DND-41 (cell line): ENCODE measurements at regions not wholly inside any gene's neighbourhood (a gene's known extent, or its start where the extent isn't known, plus 50 kb on each side); places are given as distances from the start of the nearest gene placed in this dataset.

Experiments
- ATAC-seq: fragments of 200-7000 bp; cut with Tn5 transposase; 3 replicates; pipeline ENCODE4 v1.9.1; 2021; ENCODE audit warnings: low read depth; ENCODE audit not compliant: insufficient read depth
- DNase-seq: peaks from one replicate; pipeline ENCODE4 v3.0.0-alpha.2; 2020
- H2AFZ ChIP-seq: 2 replicates; pipeline ENCODE4 v1.6.0; 2012; ENCODE audit warnings: low read depth, low read length
- H3K27ac ChIP-seq: 2 replicates; pipeline ENCODE4 v1.5.1; 2012; ENCODE audit warnings: low read length, inconsistent platforms
- H3K27me3 ChIP-seq: fragments of 200-600 bp; sonication (generic); 2 replicates; pipeline ENCODE4 v1.6.0; 2012; ENCODE audit warnings: low read length, mild to moderate bottlenecking, inconsistent platforms; ENCODE audit not compliant: insufficient read depth, poor library complexity
- H3K36me3 ChIP-seq: 2 replicates; pipeline ENCODE4 v1.5.1; 2012; ENCODE audit warnings: low read length, inconsistent platforms; ENCODE audit not compliant: insufficient read depth
- H3K4me1 ChIP-seq: 2 replicates; pipeline ENCODE4 v1.5.1; 2012; ENCODE audit warnings: mild to moderate bottlenecking, low read length; ENCODE audit not compliant: insufficient read depth
- H3K4me2 ChIP-seq: 2 replicates; pipeline ENCODE4 v1.6.0; 2012; ENCODE audit warnings: mild to moderate bottlenecking, moderate library complexity, low read length, inconsistent platforms; ENCODE audit not compliant: insufficient read depth
- H3K4me3 ChIP-seq, 2 experiments: fragments of 200-600 bp in 1 of 2; shearing (Covaris generic) in 1 of 2; 2 replicates each; pipeline ENCODE4 v1.5.1; 2012 to 2016; ENCODE audit warnings: inconsistent platforms in 2 of 2, low read length in 2 of 2, mild to moderate bottlenecking in 2 of 2, low read depth in 1 of 2, moderate library complexity in 1 of 2
- H3K79me2 ChIP-seq: 2 replicates; pipeline ENCODE4 v1.6.0; 2012; ENCODE audit warnings: low read length, inconsistent platforms; ENCODE audit not compliant: insufficient read depth
- H3K9ac ChIP-seq: 2 replicates; pipeline ENCODE4 v1.6.0; 2012; ENCODE audit warnings: low read depth, mild to moderate bottlenecking, inconsistent platforms, low read length, moderate library complexity
- H3K9me3 ChIP-seq: 2 replicates; pipeline ENCODE4 v1.5.1; 2012; ENCODE audit warnings: low read length, moderate library complexity, mild to moderate bottlenecking, inconsistent platforms; ENCODE audit not compliant: insufficient read depth, severe bottlenecking
- H4K20me1 ChIP-seq: 2 replicates; pipeline ENCODE4 v1.6.0; 2012; ENCODE audit warnings: low read length; ENCODE audit not compliant: insufficient read depth
- EZH2 ChIP-seq: IDR thresholded peaks from 3 replicates; pipeline ENCODE4 v1.6.1; 2012; ENCODE audit warnings: borderline replicate concordance, low read depth, mild to moderate bottlenecking, moderate library complexity, low read length, inconsistent platforms; ENCODE audit not compliant: severe bottlenecking
- TF ChIP-seq, protein P1 (sequence below): IDR thresholded peaks from 2 replicates; pipeline ENCODE4 v1.5.1; 2012; ENCODE audit warnings: borderline replicate concordance, low read length, moderate library complexity, mild to moderate bottlenecking; ENCODE audit not compliant: poor library complexity, severe bottlenecking; ENCODE audit errors: extremely low read depth

DNA sequence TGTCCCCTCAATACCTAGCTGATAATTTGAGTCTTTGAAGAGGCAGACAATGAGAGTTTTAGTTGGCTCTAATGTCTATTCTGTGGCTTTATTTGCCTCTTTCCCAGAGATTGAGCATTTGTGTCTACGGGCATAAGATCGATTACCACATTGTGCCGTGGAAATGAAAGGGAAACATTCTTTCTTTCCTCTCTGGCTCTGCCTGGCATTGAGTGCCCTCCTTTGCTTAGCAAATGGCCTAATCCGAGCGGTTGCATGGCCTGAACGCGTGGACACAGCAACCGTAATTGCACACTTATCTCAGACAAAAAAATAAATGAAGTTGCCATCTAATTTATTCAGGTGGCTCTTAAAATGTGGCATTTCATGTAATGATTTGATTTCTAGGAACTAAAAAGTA lies 247.9 kb downstream of the ADGRL2 start:
- no peak overlapping the region for H3K27ac ChIP-seq
- no peaks in the 10 kb centered on the region for H3K36me3 ChIP-seq
- TF ChIP-seq, protein P1, sequence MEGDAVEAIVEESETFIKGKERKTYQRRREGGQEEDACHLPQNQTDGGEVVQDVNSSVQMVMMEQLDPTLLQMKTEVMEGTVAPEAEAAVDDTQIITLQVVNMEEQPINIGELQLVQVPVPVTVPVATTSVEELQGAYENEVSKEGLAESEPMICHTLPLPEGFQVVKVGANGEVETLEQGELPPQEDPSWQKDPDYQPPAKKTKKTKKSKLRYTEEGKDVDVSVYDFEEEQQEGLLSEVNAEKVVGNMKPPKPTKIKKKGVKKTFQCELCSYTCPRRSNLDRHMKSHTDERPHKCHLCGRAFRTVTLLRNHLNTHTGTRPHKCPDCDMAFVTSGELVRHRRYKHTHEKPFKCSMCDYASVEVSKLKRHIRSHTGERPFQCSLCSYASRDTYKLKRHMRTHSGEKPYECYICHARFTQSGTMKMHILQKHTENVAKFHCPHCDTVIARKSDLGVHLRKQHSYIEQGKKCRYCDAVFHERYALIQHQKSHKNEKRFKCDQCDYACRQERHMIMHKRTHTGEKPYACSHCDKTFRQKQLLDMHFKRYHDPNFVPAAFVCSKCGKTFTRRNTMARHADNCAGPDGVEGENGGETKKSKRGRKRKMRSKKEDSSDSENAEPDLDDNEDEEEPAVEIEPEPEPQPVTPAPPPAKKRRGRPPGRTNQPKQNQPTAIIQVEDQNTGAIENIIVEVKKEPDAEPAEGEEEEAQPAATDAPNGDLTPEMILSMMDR, result no peak
- TF ChIP-seq EZH2, result no peak
- no peaks in the 10 kb centered on the region for H3K79me2 ChIP-seq
- H3K9me3 ChIP-seq, result no peaks in the 10 kb centered on the region
- H3K27me3 ChIP-seq, result no peaks in the 10 kb centered on the region
- DNase-seq (no peak), ATAC-seq (no peak)
- H3K4me2 ChIP-seq, result no peak overlapping the region
- no peak overlapping the region for H3K9ac ChIP-seq
- H4K20me1 ChIP-seq, result no peaks in the 10 kb centered on the region
- no peaks in the 10 kb centered on the region for H3K4me1 ChIP-seq
- no peak overlapping the region for H2AFZ ChIP-seq
- no peak overlapping the region for H3K4me3 ChIP-seq

DNA sequence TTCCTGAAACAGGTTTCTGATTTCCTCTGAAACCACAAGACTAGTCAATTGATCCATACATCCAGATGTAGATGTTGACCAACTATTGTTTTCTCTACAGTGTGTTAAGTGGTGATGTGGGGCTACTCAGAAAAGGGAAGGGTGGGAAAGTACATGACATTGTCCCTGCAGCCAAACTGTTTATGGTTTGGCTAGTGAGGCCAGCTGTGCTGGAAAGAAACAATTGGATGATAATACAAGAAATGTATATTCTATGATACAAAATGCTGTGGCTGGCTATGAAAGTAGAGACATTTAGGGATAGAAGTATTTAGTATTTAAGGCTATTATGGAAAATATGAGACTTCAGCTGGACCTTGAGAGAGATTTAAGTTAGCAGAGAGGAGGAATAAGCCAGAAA lies 244.5 kb downstream of the ADGRL2 start:
- ATAC-seq, result no peak
- Histone ChIP-seq H4K20me1 (no peaks in the 10 kb centered on the region), H3K27ac (no peak overlapping the region), H3K4me2 (no peak overlapping the region), H2AFZ (no peak overlapping the region), H3K79me2 (no peaks in the 10 kb centered on the region), H3K27me3 (no peaks in the 10 kb centered on the region), H3K4me3 (no peak overlapping the region), H3K9me3 (no peaks in the 10 kb centered on the region), H3K36me3 (no peaks in the 10 kb centered on the region), H3K4me1 (no peaks in the 10 kb centered on the region), H3K9ac (no peak overlapping the region)
- DNase-seq, result no peak
- no peak for TF ChIP-seq EZH2
- TF ChIP-seq, protein P1, result no peak

DNA sequence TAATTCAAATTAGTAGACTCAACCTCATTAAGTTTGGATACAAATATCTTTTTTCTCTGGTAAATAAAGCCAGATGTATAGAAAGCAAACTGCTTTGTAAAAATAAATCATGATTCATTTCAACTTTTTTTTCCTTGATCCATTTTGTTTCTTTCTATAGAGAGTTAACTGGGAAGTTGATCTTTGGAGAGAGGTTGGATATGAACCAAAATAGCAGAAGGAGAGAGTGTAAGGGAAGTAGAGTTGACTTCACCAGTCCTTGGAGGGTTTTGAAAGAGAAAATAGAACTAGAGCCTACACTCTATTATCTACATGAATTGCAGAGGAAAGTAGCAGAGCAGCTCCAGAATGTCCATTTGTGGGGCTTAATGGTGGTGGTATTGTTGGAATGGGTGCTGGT lies 243.8 kb downstream of the ADGRL2 start:
- DNase-seq, result no peak
- Histone ChIP-seq H3K9ac (no peak overlapping the region), H3K4me3 (no peak overlapping the region), H4K20me1 (no peaks in the 10 kb centered on the region), H3K9me3 (no peaks in the 10 kb centered on the region), H3K79me2 (no peaks in the 10 kb centered on the region), H2AFZ (no peak overlapping the region), H3K36me3 (no peaks in the 10 kb centered on the region), H3K4me1 (no peaks in the 10 kb centered on the region), H3K4me2 (no peak overlapping the region), H3K27ac (no peak overlapping the region), H3K27me3 (no peaks in the 10 kb centered on the region)
- no peak for ATAC-seq
- no peak for TF ChIP-seq EZH2
- TF ChIP-seq, protein P1, result no peak

DNA sequence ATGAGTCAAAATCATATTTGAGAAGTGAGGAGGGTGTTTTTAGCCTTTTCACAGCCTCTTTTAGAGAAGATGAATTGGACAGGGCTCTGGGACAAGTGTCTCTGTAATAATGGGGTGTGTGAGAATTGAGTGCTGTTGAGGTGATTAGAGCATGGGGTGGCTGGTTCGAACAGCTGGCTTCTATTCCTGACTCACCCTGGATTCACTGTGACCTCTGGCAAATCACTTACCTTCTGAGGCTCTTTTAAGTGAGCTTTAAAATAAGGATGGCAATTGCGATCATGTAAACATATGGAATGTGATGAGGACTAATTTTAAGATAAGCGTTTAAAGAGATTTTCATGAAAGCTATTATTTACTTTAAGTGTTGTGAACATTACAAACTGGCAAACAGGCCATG lies 243.4 kb downstream of the ADGRL2 start:
- no peaks in the 10 kb centered on the region for H3K36me3 ChIP-seq
- no peaks in the 10 kb centered on the region for H3K79me2 ChIP-seq
- H3K4me1 ChIP-seq, result no peaks in the 10 kb centered on the region
- no peak overlapping the region for H2AFZ ChIP-seq
- H3K27ac ChIP-seq, result no peak overlapping the region
- no peak overlapping the region for H3K9ac ChIP-seq
- no peaks in the 10 kb centered on the region for H3K27me3 ChIP-seq
- DNase-seq (no peak), ATAC-seq (no peak)
- no peaks in the 10 kb centered on the region for H3K9me3 ChIP-seq
- H3K4me2 ChIP-seq, result no peak overlapping the region
- no peak for TF ChIP-seq EZH2
- TF ChIP-seq, protein P1, result no peak
- no peak overlapping the region for H3K4me3 ChIP-seq
- no peaks in the 10 kb centered on the region for H4K20me1 ChIP-seq
